OCI-LY3 (cell line): ENCODE measurements at regions not wholly inside any gene's neighbourhood (a gene's known extent, or its start where the extent isn't known, plus 50 kb on each side); places are given as distances from the start of the nearest gene placed in this dataset.

ENCODE experiments used
- H2AFZ ChIP-seq: fragments of 200-600, 300-600 bp; shearing (Covaris generic); 2 replicates; pipeline ENCODE4 v1.6.0; 2014; ENCODE audit warnings: antibody characterized with exemption, low read depth, low read length
- H3K27ac ChIP-seq: fragments of 200-600, 300-600 bp; sonication (generic); 2 replicates; pipeline ENCODE4 v1.5.1; 2014; ENCODE audit warnings: mild to moderate bottlenecking, low read length, moderate library complexity, mixed read lengths
- H3K27me3 ChIP-seq: fragments of 200-600, 300-600 bp; sonication (generic); 2 replicates; pipeline ENCODE4 v1.6.1; 2014; ENCODE audit warnings: low read depth, low read length, mixed read lengths
- H3K36me3 ChIP-seq: fragments of 200-600, 300-600 bp; sonication (generic); replicated peaks from 2 replicates; pipeline ENCODE3; 2014; ENCODE audit warnings: low read depth, low read length, mixed read lengths
- H3K4me1 ChIP-seq: fragments of 300-600, 200-600 bp; sonication (generic); 2 replicates; pipeline ENCODE4 v1.6.1; 2014; ENCODE audit warnings: low read length, mixed read lengths
- H3K4me2 ChIP-seq: fragments of 200-600, 300-600 bp; sonication (generic); 2 replicates; pipeline ENCODE4 v1.6.1; 2014; ENCODE audit warnings: low read length, mixed read lengths
- H3K4me3 ChIP-seq: fragments of 300-600, 200-600 bp; sonication (generic); 2 replicates; pipeline ENCODE4 v1.5.1; 2014; ENCODE audit warnings: antibody characterized with exemption, mild to moderate bottlenecking, low read length, moderate library complexity
- H3K79me2 ChIP-seq: fragments of 300-600, 200-600 bp; shearing (Covaris generic); 2 replicates; pipeline ENCODE4 v1.6.1; 2014; ENCODE audit warnings: mild to moderate bottlenecking, low read length, mixed read lengths
- H3K9ac ChIP-seq: fragments of 300-600, 200-600 bp; shearing (Covaris generic); 2 replicates; pipeline ENCODE4 v1.6.0; 2014; ENCODE audit warnings: mild to moderate bottlenecking, low read length, moderate library complexity
- H3K9me3 ChIP-seq: fragments of 200-600, 300-600 bp; shearing (Covaris generic); 2 replicates; pipeline ENCODE4 v1.6.1; 2014; ENCODE audit warnings: low read length, mixed read lengths; ENCODE audit not compliant: insufficient read depth
- H4K20me1 ChIP-seq: fragments of 200-600, 300-600 bp; sonication (generic); 2 replicates; pipeline ENCODE4 v1.6.1; 2016; ENCODE audit warnings: low read length, mixed read lengths; ENCODE audit not compliant: insufficient read depth
- CTCF ChIP-seq: fragments of 200-600, 300-600 bp; sonication (generic); IDR thresholded peaks from 2 replicates; pipeline ENCODE4 v1.5.1; 2014; ENCODE audit warnings: antibody characterized with exemption, low read length, low read depth
- EZH2phosphoT487 ChIP-seq: fragments of 200-600 bp; shearing (Covaris generic); IDR thresholded peaks from 2 replicates; pipeline ENCODE4 v1.6.1; 2018; ENCODE audit warnings: antibody characterized with exemption, mixed run types, low read depth

GRCh38 chr9:23229890-23230317 lies 596.1 kb downstream of the ELAVL2 start:
- Histone ChIP-seq H3K79me2 (no peaks in the 10 kb centered on the region), H3K9ac (no peak overlapping the region), H4K20me1 (no peaks in the 10 kb centered on the region), H2AFZ (no peak overlapping the region), H3K4me2 (no peak overlapping the region), H3K4me3 (no peak overlapping the region), H3K27ac (no peak overlapping the region), H3K36me3 (no peaks in the 10 kb centered on the region), H3K9me3 (no peaks in the 10 kb centered on the region), H3K27me3 (no peaks in the 10 kb centered on the region), H3K4me1 (no peaks in the 10 kb centered on the region)
- no peak for TF ChIP-seq CTCF

DNA sequence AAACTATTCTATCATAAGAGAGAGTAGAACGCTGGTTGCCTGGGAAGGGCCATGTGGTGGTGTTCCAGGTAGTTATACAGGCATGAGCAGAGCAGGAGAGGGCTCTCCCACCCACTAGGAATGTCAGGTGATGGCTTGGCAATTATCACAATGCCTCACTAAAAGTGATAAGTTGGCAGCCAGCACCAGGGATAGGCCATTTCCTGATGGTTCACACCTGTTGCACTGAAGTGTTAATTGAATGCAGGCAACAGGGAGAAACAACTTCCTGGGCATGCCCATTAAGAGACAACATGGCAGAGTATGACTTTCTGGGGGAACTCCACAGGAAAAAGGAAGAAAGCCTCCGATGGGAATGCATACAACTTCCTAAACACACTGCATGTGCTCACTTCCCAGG lies 593.2 kb downstream of the ELAVL2 start:
- peaks cover 5% of the 10 kb centered on the region; the same call in 1 of the 2 replicates for H3K4me1 ChIP-seq
- no peaks in the 10 kb centered on the region for H3K79me2 ChIP-seq
- TF ChIP-seq EZH2phosphoT487 = no peak
- TF ChIP-seq CTCF = no peak

GRCh38 chr9:23243523-23243922 lies 582.5 kb downstream of the ELAVL2 start:
- Histone ChIP-seq H3K27ac (no peak overlapping the region), H3K27me3 (no peaks in the 10 kb centered on the region), H4K20me1 (no peaks in the 10 kb centered on the region), H3K4me1 (no peaks in the 10 kb centered on the region), H3K9me3 (no peaks in the 10 kb centered on the region), H3K79me2 (no peaks in the 10 kb centered on the region), H3K4me2 (no peak overlapping the region), H2AFZ (no peak overlapping the region), H3K9ac (no peak overlapping the region), H3K4me3 (no peak overlapping the region), H3K36me3 (no peaks in the 10 kb centered on the region)
- no peak for TF ChIP-seq EZH2phosphoT487
- no peak for TF ChIP-seq CTCF

More for the DNA sequence above, 593.2 kb downstream of the ELAVL2 start:
- H3K27me3 ChIP-seq = no peaks in the 10 kb centered on the region
- no peaks in the 10 kb centered on the region for H4K20me1 ChIP-seq
- no peak overlapping the region for H3K4me2 ChIP-seq
- H3K27ac ChIP-seq = no peak overlapping the region
- H3K9me3 ChIP-seq = no peaks in the 10 kb centered on the region
- H2AFZ ChIP-seq = no peak overlapping the region
- H3K4me3 ChIP-seq = no peak overlapping the region
- no peaks in the 10 kb centered on the region for H3K36me3 ChIP-seq
- H3K9ac ChIP-seq = no peak overlapping the region

- H2AFZ ChIP-seq = no peak overlapping the region
- no peaks in the 10 kb centered on the region for H3K9me3 ChIP-seq
- TF ChIP-seq EZH2phosphoT487 (no peak), CTCF (no peak)
- H3K4me3 ChIP-seq = no peak overlapping the region
- H3K27me3 ChIP-seq = no peaks in the 10 kb centered on the region
- no peak overlapping the region for H3K27ac ChIP-seq
- no peaks in the 10 kb centered on the region for H4K20me1 ChIP-seq
- no peak overlapping the region for H3K9ac ChIP-seq
- H3K4me1 ChIP-seq = no peaks in the 10 kb centered on the region
- H3K79me2 ChIP-seq = no peaks in the 10 kb centered on the region
- no peaks in the 10 kb centered on the region for H3K36me3 ChIP-seq
- H3K4me2 ChIP-seq = no peak overlapping the region
Measured at GRCh38 chr9:23245067-23245466, 581.0 kb downstream of the ELAVL2 start.
